ENCODE measurements at regions not wholly inside any gene's neighbourhood (a gene's known extent, or its start where the extent isn't known, plus 50 kb on each side); places are given as distances from the start of the nearest gene placed in this dataset.

DNA sequence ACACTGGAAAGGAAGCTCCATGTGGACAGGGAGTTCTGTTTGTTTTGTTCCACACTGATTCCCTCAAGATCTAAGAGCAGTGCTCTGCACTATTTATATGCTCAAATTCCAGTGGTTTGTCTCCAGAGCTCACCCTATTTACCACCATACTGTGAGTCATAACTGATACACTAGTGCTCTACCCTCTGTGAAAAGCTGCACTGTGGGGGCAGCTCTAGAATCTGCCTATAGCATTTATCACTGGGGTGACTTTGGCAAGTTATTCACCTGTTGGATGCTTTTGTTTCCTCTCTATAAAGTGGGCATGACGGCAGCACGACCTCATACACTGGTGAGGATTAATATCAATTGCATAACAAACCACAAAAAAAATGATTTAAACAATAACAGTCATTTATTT is 307.8 kb downstream of the NR2F1-AS1 start:
- H3K4me3 ChIP-seq: no peak overlapping the region
- TF ChIP-seq, protein P1, sequence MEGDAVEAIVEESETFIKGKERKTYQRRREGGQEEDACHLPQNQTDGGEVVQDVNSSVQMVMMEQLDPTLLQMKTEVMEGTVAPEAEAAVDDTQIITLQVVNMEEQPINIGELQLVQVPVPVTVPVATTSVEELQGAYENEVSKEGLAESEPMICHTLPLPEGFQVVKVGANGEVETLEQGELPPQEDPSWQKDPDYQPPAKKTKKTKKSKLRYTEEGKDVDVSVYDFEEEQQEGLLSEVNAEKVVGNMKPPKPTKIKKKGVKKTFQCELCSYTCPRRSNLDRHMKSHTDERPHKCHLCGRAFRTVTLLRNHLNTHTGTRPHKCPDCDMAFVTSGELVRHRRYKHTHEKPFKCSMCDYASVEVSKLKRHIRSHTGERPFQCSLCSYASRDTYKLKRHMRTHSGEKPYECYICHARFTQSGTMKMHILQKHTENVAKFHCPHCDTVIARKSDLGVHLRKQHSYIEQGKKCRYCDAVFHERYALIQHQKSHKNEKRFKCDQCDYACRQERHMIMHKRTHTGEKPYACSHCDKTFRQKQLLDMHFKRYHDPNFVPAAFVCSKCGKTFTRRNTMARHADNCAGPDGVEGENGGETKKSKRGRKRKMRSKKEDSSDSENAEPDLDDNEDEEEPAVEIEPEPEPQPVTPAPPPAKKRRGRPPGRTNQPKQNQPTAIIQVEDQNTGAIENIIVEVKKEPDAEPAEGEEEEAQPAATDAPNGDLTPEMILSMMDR (IDR thresholded peaks at IDR 0.05): no peak
- TF ChIP-seq POLR2A (IDR thresholded peaks at IDR 0.05): no peak
- WGBS (ENCODE audit: insufficient coverage, low coverage, low lambda C conversion rate, missing lambda C conversion rate): 24% methylated on average over 2 of the region's 2 CpGs
- H3K9me3 ChIP-seq: no peaks in the 10 kb centered on the region
- no peaks in the 10 kb centered on the region for H3K4me1 ChIP-seq
- H3K36me3 ChIP-seq: no peaks in the 10 kb centered on the region
- H3K27ac ChIP-seq: no peak overlapping the region
- no peak for DNase-seq
- intact Hi-C loops (cut with DNase I): no loop called here
- no peaks in the 10 kb centered on the region for H3K27me3 ChIP-seq
- no peak for ATAC-seq

DNA sequence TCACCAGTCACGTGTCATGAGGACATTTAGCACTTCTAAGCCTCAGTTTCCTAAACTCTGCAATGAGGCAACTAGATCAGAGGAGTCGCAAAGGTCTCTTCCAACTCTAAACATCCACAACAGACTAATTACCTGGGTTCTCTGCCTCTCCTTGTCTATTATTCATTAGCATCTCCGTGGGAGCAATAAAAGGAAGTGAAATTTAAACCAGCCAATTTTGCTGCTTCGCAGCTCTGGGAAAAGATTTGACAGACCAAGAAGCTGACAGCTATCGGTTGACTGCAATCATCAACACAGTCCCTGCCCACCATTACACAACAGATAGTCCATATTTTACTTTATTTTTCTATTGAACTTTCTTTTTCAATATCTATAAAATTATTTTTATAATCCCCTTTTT is 308.9 kb downstream of the NR2F1-AS1 start:
- Histone ChIP-seq H3K9me3 (no peaks in the 10 kb centered on the region), H3K27ac (no peak overlapping the region), H3K27me3 (no peaks in the 10 kb centered on the region), H3K4me3 (no peak overlapping the region), H3K4me1 (no peaks in the 10 kb centered on the region), H3K36me3 (no peaks in the 10 kb centered on the region)
- no peak for ATAC-seq
- intact Hi-C loops (cut with DNase I): no loop called here
- TF ChIP-seq POLR2A (IDR thresholded peaks at IDR 0.05): no peak
- TF ChIP-seq, protein P1 (IDR thresholded peaks at IDR 0.05): no peak
- WGBS (ENCODE audit: insufficient coverage, low coverage, low lambda C conversion rate, missing lambda C conversion rate): 59% methylated on average over 4 of the region's 5 CpGs
- DNase-seq: no peak

DNA sequence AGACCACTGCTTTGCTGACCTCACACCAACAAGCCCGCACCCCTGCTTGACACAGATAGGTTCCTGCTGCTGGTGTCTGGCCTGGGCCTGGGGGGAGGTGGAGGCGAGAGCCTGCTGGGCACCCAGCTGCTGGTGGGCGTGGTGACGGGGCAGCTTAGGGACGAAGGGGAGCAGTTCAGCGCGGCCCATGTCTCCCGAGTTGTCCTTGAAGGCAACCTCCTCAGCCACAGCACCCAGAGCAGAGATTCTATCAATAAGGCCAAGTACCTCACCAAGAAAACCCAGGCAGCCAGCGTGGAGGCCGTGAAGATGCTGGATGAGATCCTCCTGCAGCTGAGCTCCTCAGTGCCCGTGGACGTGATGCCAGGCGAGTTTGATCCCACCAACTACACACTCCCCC is 313.3 kb downstream of the NR2F1-AS1 start:
- Histone ChIP-seq H3K9me3 (no peaks in the 10 kb centered on the region), H3K4me3 (no peak overlapping the region), H3K36me3 (no peaks in the 10 kb centered on the region), H3K27ac (no peak overlapping the region), H3K4me1 (no peaks in the 10 kb centered on the region), H3K27me3 (no peaks in the 10 kb centered on the region)
- 100% methylated on average over 1 of the region's 13 CpGs for WGBS (ENCODE audit: insufficient coverage, low coverage, low lambda C conversion rate, missing lambda C conversion rate)
- intact Hi-C loops (cut with DNase I): no loop called here
- DNase-seq (no peak), ATAC-seq (no peak)
- TF ChIP-seq POLR2A (IDR thresholded peaks at IDR 0.05): no peak
- TF ChIP-seq, protein P1 (IDR thresholded peaks at IDR 0.05): no peak

DNA sequence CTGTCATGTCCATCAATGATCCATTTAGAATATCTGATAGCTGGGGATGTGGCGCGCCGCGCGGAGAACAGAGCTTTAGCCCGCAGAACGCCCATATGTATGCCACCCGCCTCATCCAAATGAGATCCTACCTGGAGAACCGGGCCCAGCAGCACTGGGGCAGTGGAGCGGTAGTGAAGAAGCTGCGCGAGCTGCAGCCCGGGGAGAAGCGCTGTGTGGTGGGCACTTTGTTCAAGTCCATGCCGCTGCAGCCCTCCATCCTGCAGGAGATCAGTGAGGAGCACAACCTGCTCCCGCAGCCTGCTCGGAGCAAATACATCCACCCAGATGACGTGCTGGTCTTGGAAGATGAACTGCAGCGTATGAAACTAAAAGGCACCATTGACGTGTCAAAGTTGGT is 313.7 kb downstream of the NR2F1-AS1 start:
- H3K27me3 ChIP-seq: no peaks in the 10 kb centered on the region
- 84% methylated on average over 9 of the region's 20 CpGs for WGBS (ENCODE audit: insufficient coverage, low coverage, low lambda C conversion rate, missing lambda C conversion rate)
- DNase-seq: no peak
- H3K4me1 ChIP-seq: no peaks in the 10 kb centered on the region
- H3K4me3 ChIP-seq: no peak overlapping the region
- H3K9me3 ChIP-seq: no peaks in the 10 kb centered on the region
- intact Hi-C loops (cut with DNase I): no loop called here
- TF ChIP-seq, protein P1 (IDR thresholded peaks at IDR 0.05): no peak
- no peak for TF ChIP-seq POLR2A (IDR thresholded peaks at IDR 0.05)
- no peak for ATAC-seq
- H3K27ac ChIP-seq: no peak overlapping the region
- no peaks in the 10 kb centered on the region for H3K36me3 ChIP-seq

DNA sequence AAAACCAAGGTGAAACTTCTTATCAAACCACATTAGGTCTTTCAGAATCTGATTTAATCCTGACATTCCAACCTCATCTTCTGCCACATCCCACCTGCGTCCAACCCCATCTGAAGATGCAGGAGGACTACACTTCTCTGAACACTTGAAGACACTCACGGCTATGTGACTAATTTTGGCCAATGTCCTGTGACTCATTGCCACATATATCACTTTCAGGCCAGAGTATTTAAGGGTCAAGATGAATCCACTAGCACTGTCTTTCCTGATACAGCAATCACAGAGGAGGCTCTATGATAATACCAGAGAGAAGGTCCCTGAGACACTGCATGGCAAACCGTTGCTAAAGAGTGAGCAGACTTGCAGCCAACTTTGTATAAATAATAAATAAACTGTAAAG is 323.4 kb downstream of the NR2F1-AS1 start:
- no peak for TF ChIP-seq POLR2A (IDR thresholded peaks at IDR 0.05)
- TF ChIP-seq, protein P1 (IDR thresholded peaks at IDR 0.05): no peak
- no peak for ATAC-seq
- WGBS (ENCODE audit: insufficient coverage, low coverage, low lambda C conversion rate, missing lambda C conversion rate): 57% methylated on average over 3 of the region's 3 CpGs
- no peak for DNase-seq
- Histone ChIP-seq H3K36me3 (no peaks in the 10 kb centered on the region), H3K4me3 (no peak overlapping the region), H3K27me3 (no peaks in the 10 kb centered on the region), H3K9me3 (no peaks in the 10 kb centered on the region), H3K4me1 (no peaks in the 10 kb centered on the region), H3K27ac (no peak overlapping the region)
- intact Hi-C loops (cut with DNase I): no loop called here
